Tibial artery (tissue), 4 donors: ENCODE measurements at regions not wholly inside any gene's neighbourhood (a gene's known extent, or its start where the extent isn't known, plus 50 kb on each side); places are given as distances from the start of the nearest gene placed in this dataset.

Experiments used
- DNase-seq, 2 donors: peaks; one replicate each; pipeline ENCODE4 v3.0.0-alpha.2; 2019
- H3K27ac ChIP-seq, 2 donors: fragments of 200-600 bp; sonication (generic) in 1 of 2; 1 replicate in 1 of 2; 2 replicates in 1 of 2; pipeline ENCODE4 v1.5.1; 2018 to 2019; ENCODE audit warnings: mild to moderate bottlenecking in 1 of 2
- H3K27me3 ChIP-seq, 2 donors: fragments of 200-600 bp; sonication (generic) in 1 of 2; one replicate each; pipeline versions ENCODE4 v1.5.1 to v1.6.0; 2016 to 2019
- H3K36me3 ChIP-seq, 3 donors: fragments of 200-600 bp; sonication (generic) in 2 of 3; one replicate each; pipeline ENCODE4 v1.5.1; 2016 to 2019; ENCODE audit warnings: mild to moderate bottlenecking in 2 of 3
- H3K4me1 ChIP-seq, 4 donors: fragments of 200-600 bp; sonication (generic) in 2 of 4; 1 replicate in 3 of 4; 2 replicates in 1 of 4; pipeline ENCODE4 v1.5.1; 2016 to 2019
- H3K4me3 ChIP-seq, 2 donors: fragments of 200-600 bp; sonication (generic) in 1 of 2; 1 replicate in 1 of 2; 2 replicates in 1 of 2; pipeline ENCODE4 v1.5.1; 2018 to 2019; ENCODE audit warnings: mild to moderate bottlenecking in 2 of 2
- H3K9me3 ChIP-seq, 3 donors: fragments of 200-600 bp; sonication (generic) in 1 of 3; one replicate each; pipeline ENCODE4 v1.5.1; 2016 to 2019
- intact Hi-C: fragments of 100-400 bp; cut with DNase I; formaldehyde crosslinking; loops from one replicate; pipeline ENCODE4 v1.15.0; 2023; ENCODE audit warnings: low total_unique reads
- TF ChIP-seq, protein P1 (sequence below), 2 experiments: fragments of 200-600 bp in 1 of 2; fragments of 450-650 bp in 1 of 2; IDR thresholded peaks; one replicate each; pipeline ENCODE4 v1.5.1; 2017 to 2019; ENCODE audit warnings: antibody characterized with exemption in 2 of 2, mild to moderate bottlenecking in 1 of 2, moderate library complexity in 1 of 2

DNA sequence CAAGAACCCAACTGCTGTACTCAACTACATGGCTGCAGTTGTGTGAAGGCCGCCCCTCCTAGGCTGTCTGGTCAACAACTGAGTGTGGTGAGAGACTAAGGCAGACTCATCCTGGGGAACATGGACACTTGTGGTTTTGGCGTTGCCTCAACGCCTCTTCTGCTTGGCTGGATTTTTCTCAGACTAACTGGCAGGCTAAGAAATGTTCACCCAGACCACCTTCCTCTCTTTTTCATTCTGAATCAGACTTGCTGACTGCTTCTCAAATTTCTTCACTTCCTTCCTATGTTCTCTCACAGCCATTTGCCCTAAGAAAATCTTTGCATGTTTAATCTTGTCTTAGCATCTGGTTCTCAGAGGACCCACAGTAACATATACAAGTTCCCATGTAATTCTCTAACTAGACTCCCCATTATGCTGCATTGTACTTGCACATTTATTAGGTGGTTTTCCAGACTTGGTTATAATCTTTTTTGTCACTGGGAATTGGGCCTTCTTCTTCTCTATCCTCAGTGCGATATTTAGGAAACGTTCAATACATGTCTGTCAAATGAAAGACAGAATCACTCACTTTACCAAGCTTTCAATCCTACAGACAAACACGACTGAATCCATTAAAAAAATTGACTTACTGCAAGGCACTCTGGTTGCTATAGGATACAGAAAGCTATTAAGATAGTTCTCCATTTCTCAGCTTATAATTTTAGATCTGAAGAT, 327.6 kb downstream of the CCER1 start:
- no peaks in the 10 kb centered on the region for H3K27me3 ChIP-seq
- H3K4me3 ChIP-seq = no peak overlapping the region
- no peaks in the 10 kb centered on the region for H3K4me1 ChIP-seq
- TF ChIP-seq, protein P1, sequence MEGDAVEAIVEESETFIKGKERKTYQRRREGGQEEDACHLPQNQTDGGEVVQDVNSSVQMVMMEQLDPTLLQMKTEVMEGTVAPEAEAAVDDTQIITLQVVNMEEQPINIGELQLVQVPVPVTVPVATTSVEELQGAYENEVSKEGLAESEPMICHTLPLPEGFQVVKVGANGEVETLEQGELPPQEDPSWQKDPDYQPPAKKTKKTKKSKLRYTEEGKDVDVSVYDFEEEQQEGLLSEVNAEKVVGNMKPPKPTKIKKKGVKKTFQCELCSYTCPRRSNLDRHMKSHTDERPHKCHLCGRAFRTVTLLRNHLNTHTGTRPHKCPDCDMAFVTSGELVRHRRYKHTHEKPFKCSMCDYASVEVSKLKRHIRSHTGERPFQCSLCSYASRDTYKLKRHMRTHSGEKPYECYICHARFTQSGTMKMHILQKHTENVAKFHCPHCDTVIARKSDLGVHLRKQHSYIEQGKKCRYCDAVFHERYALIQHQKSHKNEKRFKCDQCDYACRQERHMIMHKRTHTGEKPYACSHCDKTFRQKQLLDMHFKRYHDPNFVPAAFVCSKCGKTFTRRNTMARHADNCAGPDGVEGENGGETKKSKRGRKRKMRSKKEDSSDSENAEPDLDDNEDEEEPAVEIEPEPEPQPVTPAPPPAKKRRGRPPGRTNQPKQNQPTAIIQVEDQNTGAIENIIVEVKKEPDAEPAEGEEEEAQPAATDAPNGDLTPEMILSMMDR (IDR thresholded peaks at IDR 0.05) = no peak
- DNase-seq = no peak
- H3K36me3 ChIP-seq = no peaks in the 10 kb centered on the region
- intact Hi-C loops = no loop called here
- no peaks in the 10 kb centered on the region for H3K9me3 ChIP-seq
- no peak overlapping the region for H3K27ac ChIP-seq

DNA sequence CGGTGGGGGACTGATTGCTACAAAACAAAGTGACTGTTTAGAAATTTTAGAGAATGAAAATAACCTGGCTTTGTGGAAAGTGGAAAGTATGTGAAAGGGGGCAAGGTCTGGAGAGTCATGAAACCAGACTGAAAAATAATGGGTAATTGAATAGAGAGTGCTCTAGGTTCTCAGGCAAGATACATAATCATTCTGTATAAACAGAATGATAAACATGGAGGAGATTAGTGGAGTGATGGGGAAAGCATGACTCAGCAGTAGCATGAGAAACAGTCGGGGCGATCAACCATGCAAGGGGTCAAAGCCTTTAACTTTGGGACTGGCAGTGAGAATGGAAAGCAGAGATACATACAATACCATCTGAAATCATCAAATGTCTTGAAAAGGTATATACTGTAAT, 332.5 kb downstream of the CCER1 start:
- Histone ChIP-seq H3K27ac (no peak overlapping the region), H3K4me3 (no peak overlapping the region), H3K36me3 (no peaks in the 10 kb centered on the region), H3K4me1 (no peaks in the 10 kb centered on the region), H3K9me3 (no peaks in the 10 kb centered on the region), H3K27me3 (no peaks in the 10 kb centered on the region)
- DNase-seq = no peak
- intact Hi-C loops = no loop called here
- TF ChIP-seq, protein P1 (IDR thresholded peaks at IDR 0.05) = no peak

GRCh38 chr12:90621927-90622326, 333.0 kb downstream of the CCER1 start:
- H3K27me3 ChIP-seq = no peaks in the 10 kb centered on the region
- H3K4me1 ChIP-seq = no peaks in the 10 kb centered on the region
- H3K36me3 ChIP-seq = no peaks in the 10 kb centered on the region
- TF ChIP-seq, protein P1 (IDR thresholded peaks at IDR 0.05) = no peak
- no peak for DNase-seq
- no peaks in the 10 kb centered on the region for H3K9me3 ChIP-seq
- H3K27ac ChIP-seq = no peak overlapping the region
- no peak overlapping the region for H3K4me3 ChIP-seq
- intact Hi-C loops = no loop called here

DNA sequence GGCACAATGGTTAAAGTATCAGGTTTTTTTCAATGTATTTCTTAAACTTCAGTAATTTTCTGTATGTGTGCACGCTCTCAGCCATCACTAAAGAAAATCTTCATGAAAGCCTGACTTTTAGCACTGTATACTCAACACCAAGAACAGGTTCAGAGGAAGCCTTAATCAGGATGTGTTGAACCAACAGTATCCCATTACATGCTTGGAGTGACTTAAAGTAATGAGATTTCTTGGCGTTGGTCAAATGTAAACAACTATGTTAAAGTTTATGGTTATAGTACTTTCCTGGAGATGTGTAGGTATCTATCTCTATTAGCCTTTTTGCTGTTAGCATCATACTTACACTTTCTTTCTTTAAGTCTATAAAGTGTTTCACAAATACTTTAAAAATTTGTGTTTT, 335.0 kb downstream of the CCER1 start:
- Histone ChIP-seq H3K27me3 (no peaks in the 10 kb centered on the region), H3K27ac (no peak overlapping the region), H3K4me1 (no peaks in the 10 kb centered on the region), H3K9me3 (no peaks in the 10 kb centered on the region), H3K4me3 (no peak overlapping the region), H3K36me3 (no peaks in the 10 kb centered on the region)
- intact Hi-C loops = no loop called here
- no peak for DNase-seq
- TF ChIP-seq, protein P1 (IDR thresholded peaks at IDR 0.05) = no peak

- no peaks in the 10 kb centered on the region for H3K36me3 ChIP-seq
- no peak overlapping the region for H3K4me3 ChIP-seq
- no peak overlapping the region for H3K27ac ChIP-seq
- DNase-seq = no peak
- H3K9me3 ChIP-seq = no peaks in the 10 kb centered on the region
- intact Hi-C loops = no loop called here
- TF ChIP-seq, protein P1 (IDR thresholded peaks at IDR 0.05) = no peak
- H3K27me3 ChIP-seq = no peaks in the 10 kb centered on the region
- no peaks in the 10 kb centered on the region for H3K4me1 ChIP-seq
These were observed 336.4 kb downstream of the CCER1 start for GRCh38 chr12:90618586-90618985.

GRCh38 chr12:90611891-90612290, 343.1 kb downstream of the CCER1 start:
- Histone ChIP-seq H3K4me1 (no peaks in the 10 kb centered on the region), H3K4me3 (no peak overlapping the region), H3K36me3 (no peaks in the 10 kb centered on the region), H3K27ac (no peak overlapping the region), H3K9me3 (no peaks in the 10 kb centered on the region), H3K27me3 (no peaks in the 10 kb centered on the region)
- TF ChIP-seq, protein P1 (IDR thresholded peaks at IDR 0.05) = no peak
- no peak for DNase-seq
- intact Hi-C loops = no loop called here
